IMR-90 (cell line): ENCODE measurements at regions not wholly inside any gene's neighbourhood (a gene's known extent, or its start where the extent isn't known, plus 50 kb on each side); places are given as distances from the start of the nearest gene placed in this dataset.

Experiments used
- CHD1 ChIP-seq: IDR thresholded peaks from 2 replicates; pipeline ENCODE4 v1.6.1; 2012; ENCODE audit warnings: low read depth, low read length, improper control_type of control experiment
- CTCF ChIP-seq: conservative IDR thresholded peaks from 2 replicates; pipeline ENCODE4 v1.5.1; 2012; ENCODE audit warnings: mild to moderate bottlenecking, low read depth, low read length, improper control_type of control experiment
- NFE2L2 ChIP-seq: fragments of 150-350 bp; IDR thresholded peaks from 2 replicates; pipeline ENCODE4 v1.6.1; 2016; ENCODE audit warnings: low read depth, mild to moderate bottlenecking, low read length
- POLR2A ChIP-seq: IDR thresholded peaks from 2 replicates; pipeline ENCODE4 v1.6.1; 2012; ENCODE audit warnings: mild to moderate bottlenecking, low read depth, low read length
- RAD21 ChIP-seq: IDR thresholded peaks from 2 replicates; pipeline ENCODE4 v1.6.1; 2012; ENCODE audit warnings: low read length, improper control_type of control experiment
- RCOR1 ChIP-seq: IDR thresholded peaks from 2 replicates; pipeline ENCODE4 v1.6.1; 2012; ENCODE audit warnings: mild to moderate bottlenecking, low read length, improper control_type of control experiment; ENCODE audit not compliant: insufficient replicate concordance
- RFX5 ChIP-seq: IDR thresholded peaks from 2 replicates; pipeline ENCODE4 v1.8.0; 2012; ENCODE audit warnings: low read depth, mild to moderate bottlenecking, low read length, moderate library complexity
- SMC3 ChIP-seq: fragments of 150-350 bp; IDR thresholded peaks from 2 replicates; pipeline ENCODE4 v1.6.1; 2016; ENCODE audit warnings: low read depth, mild to moderate bottlenecking, antibody characterized with exemption, low read length, moderate library complexity
- USF2 ChIP-seq: fragments of 150-350 bp; IDR thresholded peaks from 2 replicates; pipeline ENCODE4 v1.6.1; 2017; ENCODE audit warnings: mild to moderate bottlenecking, antibody characterized with exemption, low read length, low read depth

DNA sequence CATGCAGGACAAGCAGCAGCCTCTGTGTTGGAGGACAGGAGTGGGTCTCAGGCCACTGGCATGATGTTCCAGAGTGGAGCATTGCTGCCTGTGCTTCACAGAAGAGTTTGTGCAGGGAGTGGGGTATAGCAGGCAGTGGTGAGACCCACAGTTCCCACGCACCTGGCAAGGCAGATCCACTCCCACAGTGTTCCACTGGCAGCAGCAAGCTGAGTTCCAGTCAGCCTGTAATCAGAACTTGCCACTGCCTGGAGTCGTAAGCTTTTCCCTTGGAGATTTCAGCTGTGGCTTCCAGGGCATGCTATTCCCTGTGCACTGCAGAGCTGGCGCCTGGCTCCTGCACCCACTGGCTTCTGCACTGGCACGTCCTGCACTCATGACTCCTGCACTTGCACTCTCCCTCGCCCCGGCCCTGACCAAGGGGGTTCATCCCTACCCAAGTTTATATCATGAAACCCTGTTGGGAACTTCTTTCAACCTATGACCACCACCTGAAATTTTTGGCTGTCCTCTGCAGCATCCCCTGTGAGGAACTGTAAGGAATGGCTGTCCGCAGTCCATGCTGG lies 1144.3 kb downstream of the RAPGEF2 start:
- TF ChIP-seq CTCF (no peak), RAD21 (no peak), POLR2A (no peak), SMC3 (no peak), CHD1 (no peak), RCOR1 (no peak), RFX5 (no peak), NFE2L2 (no peak), USF2 (no peak)
